Heart left ventricle (tissue), 13 donors: ENCODE measurements at regions not wholly inside any gene's neighbourhood (a gene's known extent, or its start where the extent isn't known, plus 50 kb on each side); places are given as distances from the start of the nearest gene placed in this dataset.

Experiments used
- POLR2A ChIP-seq, 2 donors: fragments of 450-650 bp; IDR thresholded peaks; one replicate each; pipeline ENCODE4 v1.6.1; 2017; ENCODE audit warnings: antibody characterized with exemption in 2 of 2, mild to moderate bottlenecking in 2 of 2, moderate library complexity in 2 of 2
- TF ChIP-seq, protein P1 (sequence below), 12 donors: fragments of 200-600 bp; sonication (generic) in 4 of 12; IDR thresholded peaks; one replicate each; pipeline versions ENCODE4 v1.5.0 to v1.8.0; 2018 to 2022; ENCODE audit warnings: antibody characterized with exemption in 12 of 12, mild to moderate bottlenecking in 5 of 12
- donor health status: ischemic (EF 13 %, LVEDD 7.1; RV severe dilation, severe dysfunction).
- donor health status: DM: no; HTN: yes; CAD: no.
- donor health status: DM: no; HTN: no; CAD: no.
- donor health status: ischemic (EF 25% LVEDD 6.9; RV normal size, moderate dysfunction).
- donor health status: ischemic (EF 25% LVEDD 5.7; RV mildly dilated, moderate dysfunction).
- donor health status: ischemic (EF 35%, LVEDD 5.7; RV mildly dilated, moderate dysfunction).
- donor health status: nonischemic (EF 11% LVEDD 7.7; RV severe dilation, severe dysfunction).
- donor health status: DM: yes; HTN: yes; CAD: no.
- donor health status: PGD.
- donor health status: ischemic (EF 29% LVEDD 5.4; RV normal size, mild dysfunction).
- donor health status: nonischemic (EF 23%, LVEDD 6.1; RV moderate dilation, normal function).

DNA sequence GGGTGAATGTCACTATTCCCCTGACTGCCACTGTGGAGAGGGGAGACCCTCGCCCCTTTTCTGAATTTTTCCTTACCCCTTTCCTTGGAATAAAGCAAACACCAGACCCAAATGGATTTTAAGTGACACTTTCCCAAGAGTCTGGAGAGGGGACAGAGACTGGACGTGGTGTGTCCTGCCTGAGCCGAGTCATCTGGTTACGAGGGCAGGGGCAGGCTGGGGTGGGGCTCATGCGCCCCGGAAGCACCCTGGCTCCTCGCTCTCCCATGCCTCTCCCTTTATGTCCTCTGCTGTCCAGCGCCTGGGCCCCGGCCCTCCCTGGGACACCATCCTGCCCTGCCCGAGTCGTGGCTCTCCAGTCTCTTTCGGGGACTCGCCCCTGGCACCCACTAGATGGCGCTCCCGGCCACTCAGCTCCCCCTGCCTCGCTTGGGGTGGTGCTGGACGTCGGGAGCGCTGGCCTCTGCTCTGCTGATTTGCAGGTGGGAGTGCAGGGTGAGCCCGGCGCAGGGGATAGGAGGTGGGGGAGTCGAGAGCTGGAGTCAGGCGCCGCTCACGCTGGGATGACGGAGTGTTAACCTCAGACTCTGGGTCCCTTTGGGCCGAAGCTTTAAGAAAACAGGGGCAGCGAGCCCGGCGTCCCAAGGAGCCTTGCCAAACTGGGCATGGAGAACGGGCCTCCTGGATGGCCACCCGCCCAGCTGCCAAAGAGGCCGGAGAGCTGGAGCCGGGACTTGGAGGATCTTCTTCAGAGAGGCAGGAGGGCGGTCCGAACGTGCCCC, 89.8 kb downstream of the RPS6KA4 start:
- TF ChIP-seq, protein P1, sequence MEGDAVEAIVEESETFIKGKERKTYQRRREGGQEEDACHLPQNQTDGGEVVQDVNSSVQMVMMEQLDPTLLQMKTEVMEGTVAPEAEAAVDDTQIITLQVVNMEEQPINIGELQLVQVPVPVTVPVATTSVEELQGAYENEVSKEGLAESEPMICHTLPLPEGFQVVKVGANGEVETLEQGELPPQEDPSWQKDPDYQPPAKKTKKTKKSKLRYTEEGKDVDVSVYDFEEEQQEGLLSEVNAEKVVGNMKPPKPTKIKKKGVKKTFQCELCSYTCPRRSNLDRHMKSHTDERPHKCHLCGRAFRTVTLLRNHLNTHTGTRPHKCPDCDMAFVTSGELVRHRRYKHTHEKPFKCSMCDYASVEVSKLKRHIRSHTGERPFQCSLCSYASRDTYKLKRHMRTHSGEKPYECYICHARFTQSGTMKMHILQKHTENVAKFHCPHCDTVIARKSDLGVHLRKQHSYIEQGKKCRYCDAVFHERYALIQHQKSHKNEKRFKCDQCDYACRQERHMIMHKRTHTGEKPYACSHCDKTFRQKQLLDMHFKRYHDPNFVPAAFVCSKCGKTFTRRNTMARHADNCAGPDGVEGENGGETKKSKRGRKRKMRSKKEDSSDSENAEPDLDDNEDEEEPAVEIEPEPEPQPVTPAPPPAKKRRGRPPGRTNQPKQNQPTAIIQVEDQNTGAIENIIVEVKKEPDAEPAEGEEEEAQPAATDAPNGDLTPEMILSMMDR (IDR thresholded peaks at IDR 0.05) = peak; percentile 76 to 91 (median 84)
- TF ChIP-seq POLR2A (IDR thresholded peaks at IDR 0.05) = no peak
